ENCODE measurements at regions not wholly inside any gene's neighbourhood (a gene's known extent, or its start where the extent isn't known, plus 50 kb on each side); places are given as distances from the start of the nearest gene placed in this dataset.

DNA sequence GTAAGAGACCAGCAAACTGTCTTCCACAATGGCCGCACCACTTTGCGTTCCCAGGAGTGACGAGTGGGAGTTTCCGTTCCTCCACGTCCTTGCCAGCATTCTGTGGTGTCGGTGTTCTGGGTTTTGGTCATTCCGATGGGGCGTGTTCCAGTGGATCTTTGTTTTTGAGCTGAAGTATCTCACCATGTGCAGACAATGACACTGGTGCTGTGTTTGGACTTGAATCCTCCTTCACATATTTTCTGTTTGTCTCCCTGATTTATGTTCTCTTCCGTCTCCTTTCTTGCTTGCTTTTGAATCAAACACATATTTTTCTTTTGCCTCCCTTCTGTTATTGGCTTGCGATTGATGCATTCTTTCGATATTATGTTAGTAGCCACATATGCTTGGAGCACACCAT, 60.8 kb upstream of the IRX4 start:
- no peak for DNase-seq

DNA sequence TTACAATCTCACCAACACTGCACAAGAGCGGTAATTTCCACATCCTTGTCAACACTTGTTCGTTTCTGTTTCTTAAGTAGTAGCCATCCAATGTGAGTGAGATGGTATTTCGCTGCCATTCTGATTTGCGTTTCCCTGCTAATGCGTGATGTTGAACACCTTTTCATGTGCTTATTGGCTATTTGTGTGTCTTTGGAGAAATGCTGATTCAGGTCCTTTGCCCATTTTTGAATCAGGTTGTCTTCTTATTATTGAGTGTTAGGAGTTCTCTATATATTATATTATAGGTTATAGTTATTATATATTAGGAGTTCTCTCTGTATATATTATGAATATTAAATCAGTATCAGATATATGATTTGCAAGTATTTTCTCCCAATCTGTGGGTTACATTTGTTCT, 59.9 kb upstream of the IRX4 start:
- DNase-seq: no peak

DNA sequence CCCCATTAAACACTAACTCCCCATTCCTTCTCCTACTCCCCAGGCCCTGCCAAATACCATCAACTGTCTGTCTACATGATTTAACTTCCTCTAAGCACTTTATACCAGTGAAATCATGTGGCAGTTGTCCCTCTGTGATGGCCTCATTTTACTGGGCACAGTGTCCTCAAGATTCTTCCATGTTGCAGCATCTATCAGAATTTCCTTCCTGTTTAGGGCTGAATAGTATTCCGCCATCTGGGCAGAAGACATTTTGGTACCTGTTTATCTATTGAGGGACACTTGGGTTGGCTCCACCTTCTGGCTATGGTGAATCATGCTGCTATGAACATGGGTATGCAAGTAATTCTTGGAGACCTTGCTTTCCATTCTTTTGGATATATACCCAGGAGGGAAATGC, 59.4 kb upstream of the IRX4 start:
- DNase-seq: no peak

DNA sequence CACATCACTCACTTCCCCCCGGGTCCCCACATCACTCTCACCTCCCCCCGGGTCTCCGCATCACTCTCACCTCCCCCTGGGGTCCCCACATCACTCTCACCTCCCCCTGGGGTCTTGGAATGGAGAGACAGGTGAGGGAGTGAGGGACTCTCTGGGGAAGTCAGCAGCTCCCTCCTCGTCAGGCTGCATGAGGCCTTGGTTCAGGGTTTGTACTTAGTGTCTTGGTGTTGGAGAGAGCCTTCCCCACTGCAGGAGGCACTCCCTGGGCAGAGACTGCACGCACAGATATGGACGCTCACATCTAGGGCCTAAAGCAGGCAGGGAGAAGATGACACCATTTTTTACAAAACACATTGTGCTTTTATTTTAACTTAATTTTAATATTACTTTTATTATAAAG, 56.5 kb upstream of the IRX4 start:
- DNase-seq: no peak

DNA sequence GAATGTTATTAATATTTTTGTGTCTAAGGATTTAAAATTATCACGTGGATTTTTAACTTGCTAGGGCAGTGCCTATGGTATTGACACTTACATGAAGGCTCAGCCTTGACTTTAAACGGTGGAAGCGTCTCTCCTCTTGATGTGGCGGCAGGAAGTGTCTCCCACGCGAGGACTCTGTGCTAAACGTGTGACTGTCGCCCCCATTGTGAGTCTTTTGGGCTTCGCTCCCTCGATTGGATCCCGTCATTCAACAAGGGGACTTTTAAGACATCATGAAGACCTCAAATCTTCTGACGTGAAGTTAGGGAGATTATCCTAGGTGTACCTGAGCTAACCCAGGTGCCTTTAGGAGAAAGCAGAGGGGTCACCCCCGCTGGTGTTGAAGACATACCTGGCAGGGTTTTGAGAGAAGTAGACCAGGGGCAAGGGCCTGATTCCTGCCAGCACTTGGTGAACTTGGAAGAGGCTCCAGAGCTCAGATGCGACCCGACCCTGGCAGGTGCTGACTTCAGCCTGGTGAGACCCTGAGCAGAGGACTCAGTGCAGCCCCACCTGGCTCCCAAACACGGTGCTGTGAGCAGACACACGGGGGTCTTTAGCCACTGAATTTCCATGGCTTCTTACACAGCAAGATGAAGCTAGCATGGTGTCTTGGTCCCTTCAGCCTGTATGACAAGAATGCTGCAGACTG, 55.7 kb upstream of the IRX4 start:
- no peak for DNase-seq

DNA sequence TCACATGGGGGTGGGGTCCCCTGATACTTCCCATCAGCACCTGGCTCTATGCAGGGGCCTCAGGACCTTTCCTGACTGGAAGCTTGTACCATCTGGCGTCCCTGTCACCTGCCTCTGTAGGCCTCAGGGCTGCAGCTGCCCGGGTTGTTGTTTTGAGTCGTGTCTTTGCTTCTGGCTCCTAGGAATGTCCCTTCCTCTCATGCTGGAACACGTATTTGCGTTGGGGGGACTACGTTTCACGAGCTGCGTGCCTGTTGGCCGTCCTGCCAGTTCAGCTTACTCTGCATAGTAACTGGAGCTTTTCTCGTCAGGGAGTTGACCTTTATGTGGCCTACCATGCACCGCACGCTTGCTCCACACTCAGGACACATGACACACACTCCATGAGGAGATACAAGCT, 54.9 kb upstream of the IRX4 start:
- DNase-seq: no peak

DNA sequence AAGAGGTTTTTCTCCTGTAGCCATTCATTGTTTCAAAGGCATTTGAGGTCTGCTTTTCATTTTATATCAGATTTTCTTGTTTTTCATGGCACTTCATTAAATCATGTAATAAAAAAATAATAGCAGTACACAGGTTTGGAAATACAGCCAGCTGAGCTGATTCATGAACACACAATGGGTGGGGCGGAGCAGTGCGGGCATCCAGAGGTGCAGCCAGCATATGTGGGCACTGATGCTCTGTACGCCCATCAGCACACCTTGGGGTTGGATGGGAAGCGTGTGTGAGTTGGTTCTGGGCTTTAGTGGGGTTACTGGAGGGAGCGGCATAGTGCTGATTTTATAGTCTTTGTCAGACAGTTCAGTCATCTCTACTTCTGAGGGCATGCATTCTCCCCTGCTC, 54.2 kb upstream of the IRX4 start:
- no peak for DNase-seq

DNA sequence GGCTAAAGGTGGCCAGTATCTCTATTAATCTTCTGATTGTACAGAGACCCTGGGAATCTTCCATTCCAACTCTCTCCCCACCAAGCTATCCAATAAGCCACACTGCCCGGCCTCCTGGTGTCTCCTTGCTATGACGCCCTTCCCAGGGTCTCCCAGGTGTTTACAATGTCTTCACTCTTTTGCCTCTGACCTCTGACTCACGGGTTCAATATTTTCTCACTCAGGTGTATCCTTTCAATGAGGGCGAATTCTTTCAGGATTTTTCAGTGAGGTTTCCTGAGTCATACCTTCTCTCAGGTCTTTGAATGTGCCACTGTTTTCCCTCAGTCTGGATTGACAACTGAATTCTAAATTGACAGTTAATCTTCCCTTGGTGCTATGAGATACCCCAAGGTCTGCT, 53.7 kb upstream of the IRX4 start:
- DNase-seq: no peak

DNA sequence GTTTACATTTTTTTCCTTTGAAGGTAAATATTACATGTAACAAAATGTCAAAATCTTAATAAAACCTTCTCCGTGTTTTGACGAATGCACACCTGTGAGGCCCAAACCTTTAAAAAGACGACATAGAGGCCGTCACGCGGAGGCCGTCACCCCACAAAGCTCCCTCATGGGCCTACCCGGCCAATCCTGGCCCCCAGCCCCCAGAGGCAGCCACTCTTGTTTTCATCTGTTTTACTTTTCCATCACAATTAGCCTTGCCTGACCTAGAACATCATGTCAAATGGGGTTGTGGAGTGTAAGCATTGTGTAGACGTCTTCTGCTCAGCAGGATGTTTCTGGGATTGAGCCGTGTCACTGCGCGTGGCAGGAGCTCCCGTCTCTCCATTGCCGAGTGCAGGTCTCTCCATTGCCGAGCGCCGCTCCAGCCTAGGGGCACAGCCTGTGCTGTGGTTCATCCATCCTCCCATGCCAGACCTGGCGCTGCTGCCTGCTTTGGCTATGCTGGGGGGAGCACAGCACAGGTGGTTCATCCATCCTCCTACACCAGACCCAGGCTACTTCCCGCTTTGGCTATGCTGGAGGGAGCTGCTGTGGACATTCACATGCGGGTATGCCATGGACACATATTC, 52.2 kb upstream of the IRX4 start:
- no peak for DNase-seq

DNA sequence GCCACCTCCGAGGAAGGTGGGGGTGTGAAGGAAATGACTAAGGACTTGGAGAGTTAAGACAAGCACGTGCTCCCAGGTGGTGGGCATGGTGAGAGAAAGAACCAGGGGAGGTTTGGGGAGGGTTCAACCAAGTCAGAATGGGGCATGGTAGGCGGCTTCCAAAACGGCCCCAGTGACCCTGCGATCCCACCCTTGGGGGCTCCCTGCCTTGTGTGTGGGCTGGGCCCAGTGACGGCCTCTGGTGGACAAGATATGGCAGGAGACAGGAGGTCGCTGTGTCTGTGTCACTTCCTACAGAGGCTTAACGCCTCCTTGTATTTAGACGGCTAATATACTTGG, 51.3 kb upstream of the IRX4 start:
- DNase-seq: no peak

DNA sequence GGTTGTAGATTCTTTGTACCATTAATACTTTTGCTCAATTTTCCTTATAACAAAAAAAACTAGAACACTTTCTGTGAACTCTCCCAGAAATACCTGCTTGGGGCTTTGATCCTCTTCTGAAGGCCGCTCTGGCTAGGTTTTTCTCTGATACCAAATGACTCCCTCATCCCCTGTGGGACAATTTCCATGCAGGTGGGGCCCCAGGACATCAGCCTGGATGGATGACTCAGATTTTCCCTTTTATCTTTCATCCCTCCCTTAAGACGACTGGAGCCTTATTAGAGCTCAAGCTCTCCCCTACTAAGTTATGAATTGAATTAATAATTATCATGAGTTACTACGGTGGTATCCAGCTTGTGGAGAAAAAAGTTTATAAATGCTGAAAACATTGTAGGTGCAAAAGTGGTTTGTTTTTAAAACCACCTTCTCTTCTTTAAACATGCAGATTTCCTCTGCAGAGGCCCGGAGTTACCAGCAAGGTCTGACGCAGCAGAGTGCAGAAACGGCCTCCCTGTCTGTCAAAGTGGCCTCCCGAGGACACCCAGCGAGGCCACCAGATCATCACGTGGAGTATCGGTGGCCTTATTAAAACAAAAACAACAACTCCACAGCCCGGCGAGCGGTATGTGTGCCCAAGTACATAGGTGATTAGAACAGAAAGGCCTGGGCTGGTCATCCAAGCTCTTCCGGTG, 50.8 kb upstream of the IRX4 start:
- DNase-seq: no peak

Measured in NCI-H1694 (cell line).